Ishikawa (cell line): ENCODE measurements at regions not wholly inside any gene's neighbourhood (a gene's known extent, or its start where the extent isn't known, plus 50 kb on each side); places are given as distances from the start of the nearest gene placed in this dataset.

ENCODE experiments used
- EP300 ChIP-seq: IDR thresholded peaks from 2 replicates; pipeline ENCODE4 v1.6.1; 2012; ENCODE audit warnings: borderline replicate concordance
- FOXM1 ChIP-seq: IDR thresholded peaks from 2 replicates; pipeline ENCODE4 v1.6.1; 2012; ENCODE audit warnings: low read depth, borderline replicate concordance
- YY1 ChIP-seq: IDR thresholded peaks from 2 replicates; pipeline ENCODE4 v1.6.1; 2012; ENCODE audit warnings: low read depth
- ZBTB7A ChIP-seq: IDR thresholded peaks from 2 replicates; pipeline ENCODE4 v1.6.1; 2012; ENCODE audit warnings: low read depth

DNA sequence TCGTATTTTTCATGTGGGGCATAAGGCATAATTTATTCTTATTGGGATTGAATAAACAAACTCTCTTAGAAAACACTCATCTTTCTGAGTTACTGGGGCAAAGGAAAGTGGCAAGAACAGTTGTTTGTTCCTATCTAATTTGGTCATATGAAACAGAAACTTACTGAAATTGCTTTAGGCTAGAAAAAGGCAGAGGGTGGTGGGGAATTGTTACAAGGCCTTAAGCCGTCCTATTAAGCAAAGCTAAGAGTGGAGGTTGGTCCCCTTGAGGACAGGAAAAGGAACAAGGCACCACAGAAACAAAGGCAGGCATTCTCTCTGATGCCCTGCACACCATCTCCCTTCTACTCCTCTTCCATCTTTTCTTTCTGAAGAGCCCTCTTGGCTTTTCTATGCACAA lies 830.9 kb downstream of the EDEM1 start:
- TF ChIP-seq YY1 (no peak), ZBTB7A (no peak), FOXM1 (no peak), EP300 (no peak)
